HCT116 (cell line): ENCODE measurements at regions not wholly inside any gene's neighbourhood (a gene's known extent, or its start where the extent isn't known, plus 50 kb on each side); places are given as distances from the start of the nearest gene placed in this dataset.

Experiments used
- ATAC-seq: fragments of 200-7000 bp; cut with Tn5 transposase; 2 replicates; pipeline ENCODE4 v1.9.1; 2020; ENCODE audit warnings: mild to moderate bottlenecking, moderate library complexity
- BruUV-seq: library from RNA; stranded (reverse); fragments of 400-500 nt; replicated peaks from 2 replicates; lab custom pipeline; 2021; lab: Mats Ljungman, UMichigan
- CTCF ChIA-PET: fragments of 300-600 bp; sonication (Branson Sonifier 250); formaldehyde crosslinking; loops from one replicate; lab custom pipeline; 2021; ENCODE audit warnings: antibody characterized with exemption; lab: Charles Lee
- POLR2A ChIA-PET: fragments of 300-600, 350-600 bp; sonication (Branson Sonifier 250); formaldehyde crosslinking; loops from one replicate; lab custom pipeline; 2021; ENCODE audit warnings: antibody characterized with exemption; lab: Charles Lee
- RAD21 ChIA-PET, 2 experiments: fragments of 300-600 bp; sonication (Branson Sonifier 250); formaldehyde crosslinking; loops; one replicate each; lab custom pipeline; 2023; ENCODE audit warnings: low total read pairs in 2 of 2; ENCODE audit not compliant: uncharacterized antibody in 2 of 2, unreplicated experiment in 2 of 2, low non-redundant PET in 1 of 2; lab: Charles Lee
- DNase-seq: peaks from one replicate; pipeline ENCODE4 v3.0.0-alpha.2; 2010; ENCODE audit warnings: low read depth, low spot score
- H2AFZ ChIP-seq: fragments of 200-600 bp; shearing (Covaris generic), sonication (generic); 2 replicates; pipeline ENCODE4 v1.6.1; 2017; ENCODE audit warnings: low read depth, mixed run types, mixed read lengths, antibody characterized with exemption, low read length; ENCODE audit not compliant: poor library complexity, severe bottlenecking
- H3K27ac ChIP-seq: 2 replicates; pipeline ENCODE4 v1.5.1; 2012; ENCODE audit warnings: low read depth, low read length
- H3K27me3 ChIP-seq: fragments of 200-600 bp; sonication (generic); 2 replicates; pipeline ENCODE4 v1.6.1; 2016; ENCODE audit warnings: mixed run types, low read length, mixed read lengths; ENCODE audit not compliant: insufficient read depth
- H3K36me3 ChIP-seq, 2 experiments: fragments of 200-500 bp in 1 of 2; fragments of 200-600 bp in 1 of 2; sonication (Bioruptor generic) in 1 of 2; sonication (generic) in 1 of 2; 2 replicates each; pipeline versions ENCODE4 v1.5.1 to v1.6.1; 2014 to 2016; ENCODE audit warnings: low read length in 2 of 2, inconsistent platforms in 1 of 2, mixed read lengths in 1 of 2, mixed run types in 1 of 2; ENCODE audit not compliant: insufficient read depth in 2 of 2, control insufficient read depth in 1 of 2
- H3K4me1 ChIP-seq, 2 experiments: fragments of 200-600 bp in 1 of 2; sonication (generic) in 1 of 2; 2 replicates each; pipeline versions ENCODE4 v1.5.1 to v1.6.1; 2012 to 2017; ENCODE audit warnings: low read length in 2 of 2, inconsistent platforms in 1 of 2, mild to moderate bottlenecking in 1 of 2, mixed read lengths in 1 of 2, mixed run types in 1 of 2, moderate library complexity in 1 of 2; ENCODE audit not compliant: insufficient read depth in 2 of 2, control insufficient read depth in 1 of 2
- H3K4me2 ChIP-seq: fragments of 200-600 bp; sonication (generic); 2 replicates; pipeline ENCODE4 v1.6.1; 2017; ENCODE audit warnings: mixed run types, low read length, mixed read lengths
- H3K4me3 ChIP-seq, 2 experiments: fragments of 200-600 bp in 1 of 2; sonication (generic) in 1 of 2; replicated peaks in 1 of 2; 2 replicates each; pipeline ENCODE4 v1.5.1; 2011 to 2016; ENCODE audit warnings: low read length in 2 of 2, control low read depth in 1 of 2, low read depth in 1 of 2, mild to moderate bottlenecking in 1 of 2, mixed read lengths in 1 of 2, mixed run types in 1 of 2
- H3K79me2 ChIP-seq: fragments of 200-600 bp; sonication (generic); 2 replicates; pipeline ENCODE4 v1.6.1; 2017; ENCODE audit warnings: mild to moderate bottlenecking, mixed run types, low read length, moderate library complexity, mixed read lengths; ENCODE audit not compliant: insufficient read depth
- H3K9ac ChIP-seq: fragments of 200-600 bp; sonication (generic); 2 replicates; pipeline ENCODE4 v1.6.1; 2016; ENCODE audit warnings: low read length, mixed read lengths
- H3K9me2 ChIP-seq: fragments of 200-600 bp; sonication (generic), shearing (Covaris generic); 2 replicates; pipeline ENCODE4 v1.6.1; 2017; ENCODE audit warnings: mixed run types, mild to moderate bottlenecking, moderate library complexity; ENCODE audit not compliant: insufficient read depth
- H3K9me3 ChIP-seq, 2 experiments: fragments of 200-500 bp in 1 of 2; fragments of 200-600 bp in 1 of 2; sonication (Bioruptor generic) in 1 of 2; sonication (generic) in 1 of 2; 2 replicates each; pipeline ENCODE4 v1.6.1; 2014 to 2017; ENCODE audit warnings: low read length in 2 of 2, mixed read lengths in 2 of 2, inconsistent platforms in 1 of 2, low read depth in 1 of 2, mild to moderate bottlenecking in 1 of 2, mixed run types in 1 of 2, moderate library complexity in 1 of 2; ENCODE audit not compliant: control insufficient read depth in 1 of 2, insufficient read depth in 1 of 2
- H4K20me1 ChIP-seq: fragments of 200-600 bp; sonication (generic), shearing (Covaris generic); 2 replicates; pipeline ENCODE4 v1.6.1; 2017; ENCODE audit warnings: mixed run types, mild to moderate bottlenecking, moderate library complexity; ENCODE audit not compliant: insufficient read depth
- ATF3 ChIP-seq: IDR thresholded peaks from 2 replicates; pipeline ENCODE4 v1.6.1; 2012
- CEBPB ChIP-seq: IDR thresholded peaks from 2 replicates; pipeline ENCODE4 v1.6.1; 2012; ENCODE audit warnings: low read depth
- ELF1 ChIP-seq: IDR thresholded peaks from 2 replicates; pipeline ENCODE4 v1.6.1; 2012; ENCODE audit warnings: low read depth, borderline replicate concordance
- EZH2phosphoT487 ChIP-seq: fragments of 200-600 bp; IDR thresholded peaks from 2 replicates; pipeline ENCODE4 v1.6.1; 2018; ENCODE audit warnings: antibody characterized with exemption, borderline replicate concordance
- MAX ChIP-seq: IDR thresholded peaks from 2 replicates; pipeline ENCODE4 v1.6.1; 2012
- POLR2A ChIP-seq: IDR thresholded peaks from 2 replicates; pipeline ENCODE4 v1.7.0; 2011; ENCODE audit warnings: borderline replicate concordance; ENCODE audit not compliant: insufficient read depth, insufficient read length; ENCODE audit errors: extremely low read depth
- RAD21 ChIP-seq: IDR thresholded peaks from 2 replicates; pipeline ENCODE4 v1.6.1; 2012; ENCODE audit warnings: low read depth, mild to moderate bottlenecking
- SIN3A ChIP-seq: IDR thresholded peaks from 2 replicates; pipeline ENCODE4 v1.6.1; 2012; ENCODE audit warnings: low read depth
- SP1 ChIP-seq: IDR thresholded peaks from 2 replicates; pipeline ENCODE4 v1.6.1; 2012; ENCODE audit warnings: low read depth
- SRF ChIP-seq: IDR thresholded peaks from 2 replicates; pipeline ENCODE4 v1.6.1; 2012; ENCODE audit warnings: low read depth
- TCF7L2 ChIP-seq: IDR thresholded peaks from 2 replicates; pipeline ENCODE4 v1.7.0; 2011; ENCODE audit warnings: borderline replicate concordance, inconsistent platforms; ENCODE audit not compliant: insufficient read depth, insufficient read length; ENCODE audit errors: extremely low read depth
- YY1 ChIP-seq: IDR thresholded peaks from 2 replicates; pipeline ENCODE4 v1.6.1; 2011; ENCODE audit warnings: low read length, low read depth, moderate library complexity, mild to moderate bottlenecking; ENCODE audit not compliant: insufficient replicate concordance; ENCODE audit errors: extremely low read depth
- ZBTB33 ChIP-seq: IDR thresholded peaks from 2 replicates; pipeline ENCODE4 v1.6.1; 2011; ENCODE audit warnings: mild to moderate bottlenecking, low read length, moderate library complexity; ENCODE audit not compliant: insufficient replicate concordance; ENCODE audit errors: extremely low read depth
- intact Hi-C: fragments of 100-400 bp; cut with micrococcal nuclease; formaldehyde crosslinking; loops from 2 replicates; pipeline ENCODE4 v1.10.0; 2022

- Histone ChIP-seq H3K36me3 (no peaks in the 10 kb centered on the region), H3K4me2 (no peak overlapping the region), H3K79me2 (no peaks in the 10 kb centered on the region)
- intact Hi-C loops, result no loop called here
- ATAC-seq, result no peak
- no peak for DNase-seq
- ChIA-PET POLR2A (no interaction called here), RAD21 (no interaction called here)
- BruUV-seq, result no TSS peak
- TF ChIP-seq ATF3, result no peak
- TF ChIP-seq, all 23 proteins: peak for 0
- Histone ChIP-seq H3K9me3 (no peaks in the 10 kb centered on the region; a peak in 1 of 4 replicates), H4K20me1 (no peaks in the 10 kb centered on the region), H3K27me3 (no peaks in the 10 kb centered on the region), H3K9me2 (no peaks in the 10 kb centered on the region), H3K9ac (no peak overlapping the region), H3K27ac (no peak overlapping the region), H3K4me3 (no peak overlapping the region), H3K4me1 (no peaks in the 10 kb centered on the region), H2AFZ (no peak overlapping the region)
- CTCF ChIA-PET, result no interaction called here
Measured at GRCh38 chr9:81335879-81336421, 353.4 kb downstream of the TLE1 start.

- no peak overlapping the region for H3K4me3 ChIP-seq
- no peaks in the 10 kb centered on the region for H3K9me2 ChIP-seq
- CTCF ChIA-PET, result no interaction called here
- BruUV-seq, result no TSS peak
- H3K4me2 ChIP-seq, result no peak overlapping the region
- H3K4me1 ChIP-seq, result no peaks in the 10 kb centered on the region
- no peak overlapping the region for H3K9ac ChIP-seq
- POLR2A ChIA-PET, result no interaction called here
- H3K9me3 ChIP-seq, result no peaks in the 10 kb centered on the region
- intact Hi-C loops, result no loop called here
- H3K36me3 ChIP-seq, result no peaks in the 10 kb centered on the region
- no peaks in the 10 kb centered on the region for H3K27me3 ChIP-seq
- H3K27ac ChIP-seq, result no peak overlapping the region
- H4K20me1 ChIP-seq, result no peaks in the 10 kb centered on the region
- no peak for DNase-seq
- no peaks in the 10 kb centered on the region for H3K79me2 ChIP-seq
- H2AFZ ChIP-seq, result no peak overlapping the region
- ATAC-seq, result no peak
- RAD21 ChIA-PET, result no interaction called here
- TF ChIP-seq CEBPB (no peak), RAD21 (no peak), ELF1 (no peak), SIN3A (no peak), TCF7L2 (no peak), SRF (no peak), YY1 (no peak), POLR2A (no peak), EZH2phosphoT487 (no peak), SP1 (no peak), ZBTB33 (no peak), MAX (no peak)
Measured at GRCh38 chr9:81321551-81321950, 367.8 kb downstream of the TLE1 start.
